Psoas muscle (tissue), 7 donors: ENCODE measurements at regions not wholly inside any gene's neighbourhood (a gene's known extent, or its start where the extent isn't known, plus 50 kb on each side); places are given as distances from the start of the nearest gene placed in this dataset.

Experiments used
- ATAC-seq, 4 donors: fragments of 200-7000 bp; cut with Tn5 transposase; one replicate each; pipeline ENCODE4 v1.9.1; 2020; ENCODE audit warnings: moderate library complexity in 3 of 4, mild to moderate bottlenecking in 2 of 4
- DNase-seq, 2 donors: peaks; one replicate each; pipeline ENCODE4 v3.0.0-alpha.2; 2020
- H3K27ac ChIP-seq: fragments of 200-600 bp; one replicate; pipeline ENCODE4 v1.8.0; 2022
- H3K27me3 ChIP-seq, 3 donors: fragments of 200-600 bp in 1 of 3; one replicate each; pipeline versions ENCODE4 v1.6.1 to v1.8.0; 2013 to 2022; ENCODE audit warnings: low read length in 2 of 3, mild to moderate bottlenecking in 2 of 3, moderate library complexity in 1 of 3; ENCODE audit not compliant: insufficient read depth in 3 of 3
- H3K36me3 ChIP-seq, 2 donors: fragments of 200-600 bp in 1 of 2; one replicate each; pipeline versions ENCODE4 v1.6.1 to v1.8.0; 2013 to 2022; ENCODE audit warnings: low read depth in 1 of 2, mild to moderate bottlenecking in 1 of 2, moderate library complexity in 1 of 2; ENCODE audit not compliant: insufficient read depth in 1 of 2
- H3K4me1 ChIP-seq: fragments of 200-600 bp; one replicate; pipeline ENCODE4 v1.8.0; 2022
- H3K4me3 ChIP-seq: fragments of 200-600 bp; one replicate; pipeline ENCODE4 v1.8.0; 2022; ENCODE audit warnings: mild to moderate bottlenecking
- H3K9me3 ChIP-seq: fragments of 200-600 bp; one replicate; pipeline ENCODE4 v1.8.0; 2022
- WGBS, 3 donors: extraction: QIAGEN DNeasy Blood & Tissue Kit; methylation state at CpG; one replicate each; pipeline versions ENCODE4 v1.1.6 to v1.1.7; 2013; 5-methylcytosine and 5-hydroxymethylcytosine counted together
- intact Hi-C, 2 donors: fragments of 100-400 bp; cut with DNase I; formaldehyde crosslinking; loops; one replicate each; pipeline versions ENCODE4 v1.11.0 to v1.14.2; 2022
- TF ChIP-seq, protein P1 (sequence below): fragments of 200-600 bp; IDR thresholded peaks from one replicate; pipeline ENCODE4 v1.8.0; 2022; ENCODE audit warnings: antibody characterized with exemption
- donor health status: healthy with polysubstance abuse.
- donor health status: DM: no; HTN: no; CAD: no; lungs with moderate emphysema.
- donor health status: Bipolar disorder and iron deficiency.
- donor health status: healthy.
- donor health status: DM: yes; HTN: yes; CAD: no.
- donor health status: DM: no; HTN: no; CAD: no.
- donor health status: DM: yes; HTN: yes; CAD: no.

GRCh38 chr11:109109571-109110315 lies 312.2 kb upstream of the C11orf87 start:
- no peaks in the 10 kb centered on the region for H3K27me3 ChIP-seq
- DNase-seq (no peak), ATAC-seq (no peak)
- TF ChIP-seq, protein P1, sequence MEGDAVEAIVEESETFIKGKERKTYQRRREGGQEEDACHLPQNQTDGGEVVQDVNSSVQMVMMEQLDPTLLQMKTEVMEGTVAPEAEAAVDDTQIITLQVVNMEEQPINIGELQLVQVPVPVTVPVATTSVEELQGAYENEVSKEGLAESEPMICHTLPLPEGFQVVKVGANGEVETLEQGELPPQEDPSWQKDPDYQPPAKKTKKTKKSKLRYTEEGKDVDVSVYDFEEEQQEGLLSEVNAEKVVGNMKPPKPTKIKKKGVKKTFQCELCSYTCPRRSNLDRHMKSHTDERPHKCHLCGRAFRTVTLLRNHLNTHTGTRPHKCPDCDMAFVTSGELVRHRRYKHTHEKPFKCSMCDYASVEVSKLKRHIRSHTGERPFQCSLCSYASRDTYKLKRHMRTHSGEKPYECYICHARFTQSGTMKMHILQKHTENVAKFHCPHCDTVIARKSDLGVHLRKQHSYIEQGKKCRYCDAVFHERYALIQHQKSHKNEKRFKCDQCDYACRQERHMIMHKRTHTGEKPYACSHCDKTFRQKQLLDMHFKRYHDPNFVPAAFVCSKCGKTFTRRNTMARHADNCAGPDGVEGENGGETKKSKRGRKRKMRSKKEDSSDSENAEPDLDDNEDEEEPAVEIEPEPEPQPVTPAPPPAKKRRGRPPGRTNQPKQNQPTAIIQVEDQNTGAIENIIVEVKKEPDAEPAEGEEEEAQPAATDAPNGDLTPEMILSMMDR = no peak
- no peak overlapping the region for H3K4me3 ChIP-seq
- intact Hi-C loops = no loop called here
- H3K4me1 ChIP-seq = no peaks in the 10 kb centered on the region
- 71 to 77% (median 74%) methylated on average over 5 of the region's 5 CpGs for WGBS, 3 donors
- H3K36me3 ChIP-seq = no peaks in the 10 kb centered on the region
- no peaks in the 10 kb centered on the region for H3K9me3 ChIP-seq
- H3K27ac ChIP-seq = no peak overlapping the region

DNA sequence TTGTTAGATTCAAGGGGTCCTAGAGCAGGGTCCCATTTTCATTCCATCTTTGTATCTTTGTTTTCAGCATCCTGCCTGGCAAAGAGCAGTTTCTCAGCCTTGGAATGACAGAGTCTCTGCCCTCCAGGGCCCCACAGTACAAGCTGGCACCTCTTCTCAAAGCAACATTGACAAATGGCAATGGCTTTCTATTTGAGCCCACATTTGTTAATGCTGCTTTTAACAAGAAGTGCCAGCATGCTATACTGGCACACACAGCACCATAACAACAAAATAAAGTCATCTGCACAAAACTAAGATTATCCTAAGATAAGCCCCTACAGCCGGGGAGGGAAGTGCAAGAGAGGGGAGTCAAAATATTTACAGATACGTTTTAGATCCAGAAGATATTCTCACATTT lies 309.7 kb upstream of the C11orf87 start:
- Histone ChIP-seq H3K27ac (no peak overlapping the region), H3K9me3 (no peaks in the 10 kb centered on the region), H3K4me1 (no peaks in the 10 kb centered on the region), H3K4me3 (no peak overlapping the region), H3K36me3 (no peaks in the 10 kb centered on the region), H3K27me3 (peaks cover 0 to 4% (median 0%) of the 10 kb centered on the region in 3 donors)
- no peak for DNase-seq
- ATAC-seq = no peak
- WGBS, 3 donors = 42 to 52% (median 45%) methylated on average over 2 of the region's 2 CpGs
- intact Hi-C loops = no loop called here
- TF ChIP-seq, protein P1 = no peak

- Histone ChIP-seq H3K9me3 (no peaks in the 10 kb centered on the region), H3K27ac (no peak overlapping the region), H3K36me3 (no peaks in the 10 kb centered on the region), H3K27me3 (peaks cover 0 to 4% (median 0%) of the 10 kb centered on the region in 3 donors), H3K4me3 (no peak overlapping the region), H3K4me1 (no peaks in the 10 kb centered on the region)
- intact Hi-C loops = no loop called here
- ATAC-seq (no peak), DNase-seq (no peak)
- 20 to 38% (median 21%) methylated on average over 7 of the region's 7 CpGs for WGBS, 3 donors
- TF ChIP-seq, protein P1 = no peak
Measured at GRCh38 chr11:109112821-109113280, 309.1 kb upstream of the C11orf87 start.

DNA sequence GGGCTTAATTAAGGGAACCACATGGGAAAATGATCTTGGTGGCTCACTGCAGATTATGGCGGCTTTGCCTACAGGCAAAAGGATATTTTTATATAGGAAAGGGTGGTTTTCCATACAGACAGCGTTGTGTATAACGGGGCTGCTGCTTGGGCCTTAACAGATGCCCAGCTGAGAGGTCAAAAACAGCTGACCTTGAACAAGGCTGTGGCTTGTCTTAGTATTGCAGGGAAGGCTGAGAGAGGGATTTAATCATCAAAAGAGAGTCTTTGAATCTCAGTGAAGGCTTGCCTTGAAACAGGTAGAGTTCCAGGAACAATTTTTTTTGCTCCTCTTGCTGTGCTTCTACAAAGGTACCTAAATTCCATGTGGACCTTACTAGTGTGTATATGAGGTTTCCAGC lies 301.6 kb upstream of the C11orf87 start:
- Histone ChIP-seq H3K36me3 (no peaks in the 10 kb centered on the region), H3K27ac (no peak overlapping the region), H3K4me3 (no peak overlapping the region), H3K4me1 (peaks cover 5% of the 10 kb centered on the region), H3K9me3 (no peaks in the 10 kb centered on the region), H3K27me3 (peaks cover 0 to 4% (median 0%) of the 10 kb centered on the region in 3 donors)
- DNase-seq (no peak), ATAC-seq (no peak)
- intact Hi-C loops = no loop called here
- 87 to 90% (median 89%) methylated on average over 3 of the region's 3 CpGs for WGBS, 3 donors
- TF ChIP-seq, protein P1 = no peak
